Upper lobe of left lung (tissue), 6 donors: ENCODE measurements at regions not wholly inside any gene's neighbourhood (a gene's known extent, or its start where the extent isn't known, plus 50 kb on each side); places are given as distances from the start of the nearest gene placed in this dataset.

Source experiments
- ATAC-seq, 2 donors: fragments of 200-7000 bp; cut with Tn5 transposase; one replicate each; pipeline ENCODE4 v1.9.1; 2022; ENCODE audit warnings: mild to moderate bottlenecking in 2 of 2, moderate library complexity in 2 of 2; ENCODE audit not compliant: low FRiP score in 2 of 2
- DNase-seq, 2 donors: peaks; one replicate each; pipeline ENCODE4 v3.0.0-alpha.2; 2019 to 2020
- H3K27ac ChIP-seq, 4 donors: fragments of 200-600 bp; sonication (generic); one replicate each; pipeline ENCODE4 v1.5.1; 2016 to 2019
- H3K27me3 ChIP-seq, 4 donors: fragments of 200-600 bp; sonication (generic); one replicate each; pipeline ENCODE4 v1.5.1; 2017 to 2019
- H3K36me3 ChIP-seq, 4 donors: fragments of 200-600 bp; sonication (generic); one replicate each; pipeline ENCODE4 v1.5.1; 2016 to 2019
- H3K4me1 ChIP-seq, 4 donors: fragments of 200-600 bp; sonication (generic); one replicate each; pipeline ENCODE4 v1.5.1; 2018 to 2019
- H3K4me3 ChIP-seq, 4 donors: fragments of 200-600 bp; sonication (generic); one replicate each; pipeline ENCODE4 v1.5.1; 2017 to 2019; ENCODE audit warnings: mild to moderate bottlenecking in 2 of 4, moderate library complexity in 1 of 4
- H3K9me3 ChIP-seq, 4 donors: fragments of 200-600 bp; sonication (generic); one replicate each; pipeline ENCODE4 v1.5.1; 2018 to 2019
- CTCF ChIP-seq, 6 experiments: fragments of 450-650 bp in 4 of 6; fragments of 200-600 bp in 2 of 6; sonication (generic) in 2 of 6; IDR thresholded peaks; one replicate each; pipeline ENCODE4 v1.5.1; 2016 to 2019; ENCODE audit warnings: antibody characterized with exemption in 6 of 6
- EP300 ChIP-seq, 4 donors: sonication (generic); formaldehyde crosslinking; IDR thresholded peaks; one replicate each; pipeline ENCODE4 v1.5.1; 2017; ENCODE audit warnings: antibody characterized with exemption in 4 of 4, control low read depth in 2 of 4
- POLR2A ChIP-seq, 4 donors: fragments of 450-650 bp; IDR thresholded peaks; one replicate each; pipeline ENCODE4 v1.5.1; 2016 to 2017; ENCODE audit warnings: antibody characterized with exemption in 4 of 4, mild to moderate bottlenecking in 2 of 4
- POLR2AphosphoS5 ChIP-seq, 2 donors: sonication (generic); formaldehyde crosslinking; IDR thresholded peaks; one replicate each; pipeline ENCODE4 v1.5.1; 2017; ENCODE audit warnings: antibody characterized with exemption in 2 of 2
- WGBS, 2 donors: methylation state at CpG; one replicate each; pipeline ENCODE4 v1.1.5; 2017 to 2018; 5-methylcytosine and 5-hydroxymethylcytosine counted together
- small RNA-seq, 4 donors: library from RNA; depleted of rRNA; stranded (forward); fragments of <200 nt; gene quantifications; one replicate each; pipeline ENCODE3, GENCODE V24; 2016
- donor health status: DM: no; HTN: no; CAD: no; lungs with moderate emphysema.
- donor health status: DM: no; HTN: yes; CAD: no; lungs with severe emphysema.

DNA sequence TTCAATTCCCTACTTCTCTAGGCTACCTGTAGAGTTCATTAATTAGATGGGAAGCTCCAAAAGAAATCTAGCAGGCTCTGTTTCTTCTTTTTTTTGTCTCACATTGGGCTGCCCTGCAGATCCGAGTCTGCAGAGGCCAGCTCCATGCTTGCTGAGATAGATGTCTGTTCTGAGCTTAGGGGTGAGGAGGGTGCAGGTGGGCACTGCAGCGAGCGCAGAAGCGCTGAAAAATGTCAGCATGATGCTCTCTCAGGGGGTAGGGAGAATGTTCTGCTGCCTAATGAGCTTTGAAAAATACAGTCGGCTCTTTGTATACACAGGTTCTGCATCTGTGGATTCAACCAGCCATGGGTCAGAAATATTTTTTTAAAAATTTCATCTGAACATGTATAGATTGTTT, 56.8 kb upstream of the KCNA3 start:
- Histone ChIP-seq H3K36me3 (no peaks in the 10 kb centered on the region), H3K27ac (no peak overlapping the region), H3K4me3 (no peak overlapping the region), H3K4me1 (no peaks in the 10 kb centered on the region), H3K9me3 (no peaks in the 10 kb centered on the region), H3K27me3 (no peaks in the 10 kb centered on the region)
- DNase-seq = no peak
- 81 to 82% methylated on average over 5 of the region's 5 CpGs for WGBS, 2 donors
- ATAC-seq = no peak
- TF ChIP-seq POLR2A (IDR thresholded peaks at IDR 0.05) = no peak
- no peak for TF ChIP-seq POLR2AphosphoS5 (IDR thresholded peaks at IDR 0.05)
- no peak for TF ChIP-seq EP300 (IDR thresholded peaks at IDR 0.05)
- no peak for TF ChIP-seq CTCF (IDR thresholded peaks at IDR 0.05)

DNA sequence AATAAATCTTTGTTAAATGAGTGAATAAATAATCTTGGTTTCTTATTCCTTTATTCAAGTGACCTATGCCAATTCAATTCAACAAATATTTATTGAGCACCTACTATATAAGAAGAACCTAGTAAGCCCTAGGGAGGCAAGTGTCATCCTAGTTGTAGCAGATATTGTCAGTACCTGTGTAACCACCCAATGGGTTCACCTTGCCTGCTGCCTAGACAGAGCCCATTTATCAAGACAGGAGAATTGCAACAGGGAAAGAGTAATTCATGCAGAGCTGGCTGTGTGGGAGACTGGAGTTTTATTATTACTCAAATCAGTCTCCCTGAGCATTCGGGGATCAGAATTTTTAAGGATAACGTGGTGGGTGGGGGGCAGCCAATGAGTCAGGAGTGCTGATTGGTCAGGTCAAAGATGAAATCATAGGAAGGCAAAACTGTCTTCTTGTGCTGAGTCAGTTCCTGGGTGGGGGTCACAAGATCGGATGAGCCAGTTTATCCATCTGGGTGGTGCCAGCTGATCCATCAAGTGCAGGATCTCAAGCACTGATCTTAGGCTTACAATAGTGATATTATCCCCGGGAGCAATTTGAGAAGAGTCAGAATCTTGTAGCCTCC, 53.8 kb upstream of the KCNA3 start:
- no peaks in the 10 kb centered on the region for H3K4me1 ChIP-seq
- no peak for ATAC-seq
- no peak for DNase-seq
- no peak overlapping the region for H3K27ac ChIP-seq
- WGBS, 2 donors = 74 to 81% methylated on average over 4 of the region's 4 CpGs
- H3K36me3 ChIP-seq = no peaks in the 10 kb centered on the region
- H3K9me3 ChIP-seq = no peaks in the 10 kb centered on the region
- no peak for TF ChIP-seq POLR2AphosphoS5 (IDR thresholded peaks at IDR 0.05)
- no peak for TF ChIP-seq POLR2A (IDR thresholded peaks at IDR 0.05)
- TF ChIP-seq EP300 (IDR thresholded peaks at IDR 0.05) = no peak
- TF ChIP-seq CTCF (IDR thresholded peaks at IDR 0.05) = no peak
- H3K4me3 ChIP-seq = no peak overlapping the region
- H3K27me3 ChIP-seq = no peaks in the 10 kb centered on the region

- H3K27me3 ChIP-seq = no peaks in the 10 kb centered on the region
- no peak for TF ChIP-seq POLR2AphosphoS5 (IDR thresholded peaks at IDR 0.05)
- TF ChIP-seq POLR2A (IDR thresholded peaks at IDR 0.05) = no peak
- TF ChIP-seq EP300 (IDR thresholded peaks at IDR 0.05) = no peak
- no peak for TF ChIP-seq CTCF (IDR thresholded peaks at IDR 0.05)
- DNase-seq = no peak
- H3K9me3 ChIP-seq = no peaks in the 10 kb centered on the region
- H3K4me1 ChIP-seq = no peaks in the 10 kb centered on the region
- no peak for ATAC-seq
- no peak overlapping the region for H3K4me3 ChIP-seq
- H3K36me3 ChIP-seq = no peaks in the 10 kb centered on the region
- 47 to 73% methylated on average over 3 of the region's 3 CpGs for WGBS, 2 donors
- no peak overlapping the region for H3K27ac ChIP-seq
Observed at GRCh38 chr1:110727246-110727645, 52.5 kb upstream of the KCNA3 start.

- Histone ChIP-seq H3K4me3 (no peak overlapping the region), H3K9me3 (no peaks in the 10 kb centered on the region), H3K36me3 (no peaks in the 10 kb centered on the region), H3K27ac (no peak overlapping the region), H3K27me3 (no peaks in the 10 kb centered on the region), H3K4me1 (no peaks in the 10 kb centered on the region)
- ATAC-seq (no peak), DNase-seq (no peak)
- TF ChIP-seq EP300 (IDR thresholded peaks at IDR 0.05) = no peak
- no peak for TF ChIP-seq POLR2AphosphoS5 (IDR thresholded peaks at IDR 0.05)
- no peak for TF ChIP-seq POLR2A (IDR thresholded peaks at IDR 0.05)
- TF ChIP-seq CTCF (IDR thresholded peaks at IDR 0.05) = no peak
Observed at GRCh38 chr1:110726755-110727154, 52.0 kb upstream of the KCNA3 start.

Small RNAs in the stretch of these regions (small RNA-seq; reads per million reads assigned to genes)
- 0 reads per million in 4 donors for gene RF00019
